ENCODE measurements at regions not wholly inside any gene's neighbourhood (a gene's known extent, or its start where the extent isn't known, plus 50 kb on each side); places are given as distances from the start of the nearest gene placed in this dataset.

DNA sequence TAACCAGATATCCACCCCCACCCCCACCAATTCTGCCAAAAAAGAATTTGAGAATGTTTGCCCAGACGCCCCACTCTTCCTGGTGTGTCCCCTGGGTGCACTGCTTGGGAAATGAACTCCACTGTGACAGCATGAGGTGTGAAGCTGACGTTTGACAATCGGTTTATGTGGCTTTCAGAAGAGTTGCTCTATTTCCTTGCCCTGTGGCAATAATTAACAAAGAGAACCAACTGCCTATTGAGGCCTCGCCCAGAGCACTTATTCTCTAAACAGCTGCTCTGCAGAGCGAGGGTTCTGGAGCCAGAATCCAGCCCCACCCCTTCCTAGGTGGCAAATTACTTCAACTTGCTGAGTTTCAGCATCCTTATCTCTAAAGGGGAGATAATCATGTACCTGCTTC is 115.8 kb upstream of the SIX3 start:
- DNase-seq (ENCODE audit: low spot score) (no peak), ATAC-seq (peak in 1 of 2 donors; percentile 8)
- Mint-ChIP-seq H3K4me1 (ENCODE audit: low read depth in 2 of 2) (no peaks in the 10 kb centered on the region), H3K4me3 (no peak overlapping the region), H3K36me3 (no peaks in the 10 kb centered on the region), H3K27me3 (peaks cover 0 to 16% of the 10 kb centered on the region in 2 donors), H3K9me3 (no peaks in the 10 kb centered on the region), H3K27ac (no peak overlapping the region)

DNA sequence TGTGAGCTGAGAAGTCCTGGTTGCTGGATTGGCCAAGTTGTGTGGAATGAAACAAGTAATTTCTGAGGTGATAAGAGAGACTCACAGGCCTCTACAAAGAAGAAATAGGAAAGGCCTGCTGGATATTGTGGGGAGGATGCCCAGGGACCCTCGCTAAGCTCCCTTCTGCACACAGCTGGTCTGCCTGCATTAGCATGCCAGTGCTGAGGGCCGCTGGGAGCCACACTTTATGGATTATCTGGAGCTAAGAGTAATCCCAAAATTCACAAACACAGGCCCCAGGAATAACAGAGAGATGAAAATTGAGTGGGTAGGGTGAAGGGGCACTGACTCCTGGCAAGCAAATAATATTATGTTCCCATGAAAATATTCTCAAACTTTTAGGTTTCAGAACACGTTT is 114.9 kb upstream of the SIX3 start:
- DNase-seq (ENCODE audit: low spot score) = no peak
- no peaks in the 10 kb centered on the region for H3K4me1 Mint-ChIP-seq (ENCODE audit: low read depth in 2 of 2)
- no peak overlapping the region for H3K27ac Mint-ChIP-seq
- H3K27me3 Mint-ChIP-seq = peaks cover 0 to 11% of the 10 kb centered on the region in 2 donors
- no peaks in the 10 kb centered on the region for H3K36me3 Mint-ChIP-seq
- ATAC-seq = no peak
- no peaks in the 10 kb centered on the region for H3K9me3 Mint-ChIP-seq
- H3K4me3 Mint-ChIP-seq = no peak overlapping the region

- H3K4me3 Mint-ChIP-seq = no peak overlapping the region
- no peak overlapping the region for H3K27ac Mint-ChIP-seq
- H3K27me3 Mint-ChIP-seq = peaks cover 0 to 15% of the 10 kb centered on the region in 2 donors
- H3K36me3 Mint-ChIP-seq = no peaks in the 10 kb centered on the region
- no peak for ATAC-seq
- peaks cover 0 to 9% of the 10 kb centered on the region in 2 donors for H3K4me1 Mint-ChIP-seq (ENCODE audit: low read depth in 2 of 2)
- H3K9me3 Mint-ChIP-seq = no peaks in the 10 kb centered on the region
- no peak for DNase-seq (ENCODE audit: low spot score)
Measured at GRCh38 chr2:44829771-44830170, 111.7 kb upstream of the SIX3 start.

DNA sequence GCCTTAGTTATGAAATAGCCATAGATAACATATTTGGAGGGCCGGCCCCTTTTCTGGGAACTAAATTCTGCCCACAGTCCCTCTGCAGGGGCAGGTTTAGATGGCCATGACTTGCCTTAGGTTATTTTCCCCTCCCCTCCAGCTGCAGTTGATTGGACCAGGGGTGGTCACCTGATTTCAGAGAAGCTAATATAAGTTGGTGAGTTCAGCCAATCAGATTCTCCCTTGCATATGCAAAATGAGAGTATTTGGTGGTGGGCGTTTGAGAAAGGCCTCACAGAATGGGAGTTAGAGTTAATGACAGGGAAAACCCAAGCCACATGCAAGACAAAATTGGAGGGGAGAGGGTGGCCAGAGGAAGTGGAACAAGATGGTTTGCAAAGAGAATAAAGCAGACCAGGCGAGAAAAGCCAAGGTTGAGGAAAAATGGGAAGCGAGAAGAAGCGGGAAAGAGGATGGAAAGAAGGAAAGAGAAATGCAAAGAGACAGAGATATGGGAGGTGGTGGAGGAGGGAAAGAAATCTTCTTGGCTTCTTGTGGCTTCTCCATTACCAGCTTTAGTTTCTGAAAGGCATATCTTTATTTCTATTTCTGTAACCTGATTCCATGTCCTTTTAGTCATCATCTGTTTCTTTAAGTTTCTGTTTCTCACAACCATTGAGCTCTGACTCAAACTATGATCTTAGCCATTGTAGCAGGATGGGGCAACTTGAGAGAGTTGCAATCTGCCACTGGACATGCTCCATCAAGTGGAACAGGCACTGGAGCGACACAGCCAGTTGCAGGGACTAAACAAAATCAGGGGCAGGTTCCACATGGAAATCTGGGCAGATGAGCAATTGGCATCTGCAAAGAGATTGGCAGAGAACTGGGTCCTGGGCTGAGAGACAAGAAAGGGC is 108.1 kb upstream of the SIX3 start:
- peak overlapping the region; percentile 28 for H3K4me3 Mint-ChIP-seq
- H3K27me3 Mint-ChIP-seq = peaks cover 0 to 23% of the 10 kb centered on the region in 2 donors
- peak overlapping the region in 1 of 2 donors; percentile 31 for H3K27ac Mint-ChIP-seq
- H3K9me3 Mint-ChIP-seq = no peaks in the 10 kb centered on the region
- DNase-seq (ENCODE audit: low spot score) = no peak
- peaks cover 0 to 22% of the 10 kb centered on the region in 2 donors for H3K4me1 Mint-ChIP-seq (ENCODE audit: low read depth in 2 of 2)
- H3K36me3 Mint-ChIP-seq = no peaks in the 10 kb centered on the region
- ATAC-seq = peak in 1 of 2 donors; percentile 35

GRCh38 chr2:44834656-44835055 is 106.8 kb upstream of the SIX3 start:
- Mint-ChIP-seq H3K27me3 (peaks cover 2 to 18% of the 10 kb centered on the region in 2 donors), H3K4me3 (no peak overlapping the region), H3K36me3 (no peaks in the 10 kb centered on the region), H3K4me1 (ENCODE audit: low read depth in 2 of 2) (peaks cover 0 to 22% of the 10 kb centered on the region in 2 donors), H3K9me3 (no peaks in the 10 kb centered on the region), H3K27ac (no peak overlapping the region)
- DNase-seq (ENCODE audit: low spot score) (no peak), ATAC-seq (no peak)

- H3K36me3 Mint-ChIP-seq = no peaks in the 10 kb centered on the region
- ATAC-seq (peak; percentile 52 to 79), DNase-seq (ENCODE audit: low spot score) (no peak)
- H3K4me1 Mint-ChIP-seq (ENCODE audit: low read depth in 2 of 2) = peaks cover 0 to 22% of the 10 kb centered on the region in 2 donors
- H3K9me3 Mint-ChIP-seq = no peaks in the 10 kb centered on the region
- H3K27ac Mint-ChIP-seq = peak overlapping the region in 1 of 2 donors; percentile 9
- H3K27me3 Mint-ChIP-seq = peaks cover 8 to 20% of the 10 kb centered on the region in 2 donors
- H3K4me3 Mint-ChIP-seq = peak overlapping the region; percentile 10
Measured at GRCh38 chr2:44836174-44836573, 105.3 kb upstream of the SIX3 start.

GRCh38 chr2:44836916-44837315 is 104.6 kb upstream of the SIX3 start:
- H3K9me3 Mint-ChIP-seq = no peaks in the 10 kb centered on the region
- H3K27ac Mint-ChIP-seq = no peak overlapping the region
- no peaks in the 10 kb centered on the region for H3K36me3 Mint-ChIP-seq
- ATAC-seq (no peak), DNase-seq (ENCODE audit: low spot score) (no peak)
- H3K4me1 Mint-ChIP-seq (ENCODE audit: low read depth in 2 of 2) = peaks cover 0 to 22% of the 10 kb centered on the region in 2 donors
- peaks cover 10 to 20% of the 10 kb centered on the region in 2 donors for H3K27me3 Mint-ChIP-seq
- H3K4me3 Mint-ChIP-seq = no peak overlapping the region

GRCh38 chr2:44838116-44838790 is 103.2 kb upstream of the SIX3 start:
- Mint-ChIP-seq H3K27ac (no peak overlapping the region), H3K27me3 (peaks cover 17 to 22% of the 10 kb centered on the region in 2 donors), H3K4me3 (peak overlapping the region; percentile 31), H3K4me1 (ENCODE audit: low read depth in 2 of 2) (peaks cover 0 to 19% of the 10 kb centered on the region in 2 donors), H3K36me3 (no peaks in the 10 kb centered on the region), H3K9me3 (no peaks in the 10 kb centered on the region)
- ATAC-seq (peak in 1 of 2 donors; percentile 67), DNase-seq (ENCODE audit: low spot score) (no peak)

DNA sequence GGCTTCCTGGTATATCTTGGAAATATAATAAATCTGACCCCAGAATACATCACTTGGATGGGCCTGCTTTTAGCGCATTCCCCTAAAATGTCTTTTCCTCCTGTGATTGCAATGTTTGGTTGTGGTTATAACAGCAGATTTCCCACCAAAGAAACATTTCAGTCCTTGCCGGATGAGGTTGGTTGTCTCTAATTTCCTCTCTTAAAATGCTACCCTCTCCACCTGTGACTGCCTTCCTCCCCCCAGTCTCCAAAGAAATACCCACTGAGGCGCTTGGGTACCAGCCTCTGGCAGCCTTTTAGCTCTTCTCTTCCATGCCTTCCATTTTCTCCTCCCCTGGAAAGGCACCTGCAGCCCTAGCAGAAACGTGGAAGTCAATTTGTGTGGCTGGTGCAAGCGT is 102.1 kb upstream of the SIX3 start:
- H3K4me1 Mint-ChIP-seq (ENCODE audit: low read depth in 2 of 2) = peaks cover under 1 to 13% of the 10 kb centered on the region in 2 donors
- H3K4me3 Mint-ChIP-seq = no peak overlapping the region
- H3K36me3 Mint-ChIP-seq = no peaks in the 10 kb centered on the region
- H3K27me3 Mint-ChIP-seq = peaks cover 17 to 21% of the 10 kb centered on the region in 2 donors
- DNase-seq (ENCODE audit: low spot score) (no peak), ATAC-seq (no peak)
- H3K27ac Mint-ChIP-seq = no peak overlapping the region
- no peaks in the 10 kb centered on the region for H3K9me3 Mint-ChIP-seq

DNA sequence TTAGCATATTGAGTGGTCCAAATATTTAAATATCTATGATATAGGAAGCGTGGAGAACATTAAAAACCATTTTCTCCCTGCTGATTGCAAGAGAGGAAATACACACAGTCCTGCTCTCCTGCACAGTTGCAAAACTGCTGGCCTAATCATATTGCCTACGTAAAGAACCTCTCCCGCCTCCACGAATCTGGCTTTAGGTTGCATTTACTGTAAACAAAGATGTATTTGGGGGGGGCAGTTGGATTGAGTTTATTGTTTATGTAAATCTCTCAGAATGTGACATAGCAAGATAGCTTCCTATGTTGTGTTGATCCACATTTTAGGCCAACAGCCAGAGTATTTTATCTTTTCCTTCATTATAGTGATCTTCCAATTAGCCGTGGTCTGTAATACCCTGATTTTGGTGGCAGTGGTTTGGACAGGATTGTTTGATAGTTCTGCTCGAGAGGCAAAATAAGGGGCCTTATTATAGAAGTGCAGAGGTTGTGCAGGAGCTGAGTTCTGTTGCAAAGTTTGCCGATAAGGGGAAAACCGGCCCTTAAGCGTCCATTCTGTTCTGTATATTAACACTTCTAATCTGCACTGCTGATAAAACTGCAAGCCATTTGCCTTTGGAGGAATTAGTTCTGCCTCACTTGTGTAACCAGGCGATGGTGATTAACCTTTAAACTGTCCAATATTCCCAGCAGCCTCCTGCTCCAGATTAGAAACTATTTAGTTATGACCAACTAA is 101.6 kb upstream of the SIX3 start:
- no peak for DNase-seq (ENCODE audit: low spot score)
- no peaks in the 10 kb centered on the region for H3K36me3 Mint-ChIP-seq
- H3K27ac Mint-ChIP-seq = no peak overlapping the region
- H3K4me1 Mint-ChIP-seq (ENCODE audit: low read depth in 2 of 2) = peaks cover 4 to 13% of the 10 kb centered on the region in 2 donors
- H3K9me3 Mint-ChIP-seq = no peaks in the 10 kb centered on the region
- H3K27me3 Mint-ChIP-seq = peaks cover 17 to 23% of the 10 kb centered on the region in 2 donors
- ATAC-seq = no peak
- H3K4me3 Mint-ChIP-seq = no peak overlapping the region

GRCh38 chr2:44840503-44840850 is 101.0 kb upstream of the SIX3 start:
- DNase-seq (ENCODE audit: low spot score) = no peak
- Mint-ChIP-seq H3K27ac (no peak overlapping the region), H3K27me3 (peaks cover 17 to 19% of the 10 kb centered on the region in 2 donors), H3K4me1 (ENCODE audit: low read depth in 2 of 2) (peaks cover 4 to 13% of the 10 kb centered on the region in 2 donors), H3K4me3 (no peak overlapping the region), H3K9me3 (no peaks in the 10 kb centered on the region), H3K36me3 (no peaks in the 10 kb centered on the region)
- no peak for ATAC-seq

- peaks cover 2 to 4% of the 10 kb centered on the region in 2 donors for H3K4me1 Mint-ChIP-seq (ENCODE audit: low read depth in 2 of 2)
- H3K27ac Mint-ChIP-seq = no peak overlapping the region
- no peaks in the 10 kb centered on the region for H3K36me3 Mint-ChIP-seq
- DNase-seq (ENCODE audit: low spot score) (no peak), ATAC-seq (no peak)
- H3K27me3 Mint-ChIP-seq = peaks cover 17 to 30% of the 10 kb centered on the region in 2 donors
- H3K4me3 Mint-ChIP-seq = no peak overlapping the region
- no peaks in the 10 kb centered on the region for H3K9me3 Mint-ChIP-seq
Measured at GRCh38 chr2:44843086-44843485, 98.4 kb upstream of the SIX3 start.

- no peak for DNase-seq (ENCODE audit: low spot score)
Measured at GRCh38 chr2:44843641-44844310, 97.7 kb upstream of the SIX3 start.

More at GRCh38 chr2:44843641-44844310, 97.7 kb upstream of the SIX3 start:
- Mint-ChIP-seq H3K27me3 (peaks cover 20 to 37% of the 10 kb centered on the region in 2 donors), H3K27ac (no peak overlapping the region), H3K36me3 (no peaks in the 10 kb centered on the region), H3K4me3 (no peak overlapping the region), H3K9me3 (no peaks in the 10 kb centered on the region), H3K4me1 (ENCODE audit: low read depth in 2 of 2) (peaks cover 0 to 4% of the 10 kb centered on the region in 2 donors)
- no peak for ATAC-seq

Data from natural killer cell treated with Interleukin-12 subunit alpha and Interleukin-12 subunit beta and Interleukin-15 and Interleukin-18, amount 100 ng/mL, for 72 hours (primary cell).